ENCODE measurements at regions not wholly inside any gene's neighbourhood (a gene's known extent, or its start where the extent isn't known, plus 50 kb on each side); places are given as distances from the start of the nearest gene placed in this dataset.
A peak's percentile ranks its signal among the peaks of the same experiment; 100 is the strongest.

DNA sequence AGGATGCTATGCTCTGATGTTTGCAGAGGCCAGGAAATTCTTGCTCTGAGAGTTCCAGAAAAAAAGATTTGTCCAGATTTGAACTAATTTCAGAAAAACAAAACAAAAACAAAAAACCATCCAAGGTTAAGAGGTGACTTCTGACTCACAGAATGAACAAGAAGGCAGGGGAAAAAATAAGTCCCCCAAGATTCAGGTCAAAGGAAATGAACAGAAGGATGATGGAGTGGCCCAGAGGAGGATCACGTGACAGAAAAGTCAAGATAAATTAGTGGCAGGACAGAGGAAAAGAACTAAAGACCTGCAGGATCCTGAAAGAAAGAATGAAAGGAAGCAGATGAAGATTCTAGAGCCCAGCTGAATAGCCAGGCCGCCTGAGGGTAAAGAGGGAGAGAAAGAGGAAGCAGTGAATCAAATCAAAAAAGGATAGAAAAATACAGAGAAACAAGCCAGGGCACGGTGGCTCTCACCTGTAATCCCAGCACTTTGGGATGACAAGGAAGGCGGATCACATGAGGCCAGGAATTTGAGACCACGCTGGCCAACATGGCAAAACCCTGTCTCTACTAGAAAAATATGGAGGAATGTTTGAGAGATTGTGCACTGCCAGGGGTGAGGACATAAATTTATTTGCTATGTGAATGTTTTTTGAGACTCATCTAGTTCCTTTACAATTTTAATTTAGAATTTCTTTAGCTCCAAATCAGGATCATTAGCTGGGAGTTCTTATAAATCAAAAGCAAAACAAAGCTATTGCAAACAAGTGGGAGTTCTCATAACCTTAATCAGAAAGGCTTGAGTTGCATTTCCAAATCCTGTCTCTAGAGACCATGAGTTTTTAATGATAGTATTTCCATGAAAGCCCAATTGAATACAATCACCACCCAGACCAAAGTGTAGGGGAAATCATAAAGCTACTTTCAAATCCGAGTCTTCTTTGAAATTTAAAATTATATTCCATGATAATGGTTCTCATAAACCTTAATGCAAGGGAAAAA is 217.1 kb upstream of the PLEKHG7 start:
- peak overlapping the region in 1 of 2 donors; percentile 58 for H3K27ac Mint-ChIP-seq
- WGBS (ENCODE audit: insufficient coverage), result 63% methylated on average over 5 of the region's 6 CpGs
- no peaks in the 10 kb centered on the region for H3K36me3 Mint-ChIP-seq
- H3K27ac ChIP-seq (ENCODE audit: low read length), result peak overlapping the region; percentile 36
- no peaks in the 10 kb centered on the region for H3K27me3 ChIP-seq (ENCODE audit: control insufficient read depth, insufficient read depth, low read length)
- no peaks in the 10 kb centered on the region for H3K4me1 ChIP-seq (ENCODE audit: control insufficient read depth, insufficient read depth, low read length)
- no peak overlapping the region for H3K4me3 Mint-ChIP-seq
- peaks cover 0 to 12% of the 10 kb centered on the region in 2 donors for H3K4me1 Mint-ChIP-seq
- H3K9me3 ChIP-seq (ENCODE audit: control insufficient read depth, insufficient read depth, low read length), result no peaks in the 10 kb centered on the region
- peaks cover 0 to 2% of the 10 kb centered on the region in 2 donors for H3K9me3 Mint-ChIP-seq
- DNase-seq (no peak), ATAC-seq (no peak)
- TF ChIP-seq, protein P1, sequence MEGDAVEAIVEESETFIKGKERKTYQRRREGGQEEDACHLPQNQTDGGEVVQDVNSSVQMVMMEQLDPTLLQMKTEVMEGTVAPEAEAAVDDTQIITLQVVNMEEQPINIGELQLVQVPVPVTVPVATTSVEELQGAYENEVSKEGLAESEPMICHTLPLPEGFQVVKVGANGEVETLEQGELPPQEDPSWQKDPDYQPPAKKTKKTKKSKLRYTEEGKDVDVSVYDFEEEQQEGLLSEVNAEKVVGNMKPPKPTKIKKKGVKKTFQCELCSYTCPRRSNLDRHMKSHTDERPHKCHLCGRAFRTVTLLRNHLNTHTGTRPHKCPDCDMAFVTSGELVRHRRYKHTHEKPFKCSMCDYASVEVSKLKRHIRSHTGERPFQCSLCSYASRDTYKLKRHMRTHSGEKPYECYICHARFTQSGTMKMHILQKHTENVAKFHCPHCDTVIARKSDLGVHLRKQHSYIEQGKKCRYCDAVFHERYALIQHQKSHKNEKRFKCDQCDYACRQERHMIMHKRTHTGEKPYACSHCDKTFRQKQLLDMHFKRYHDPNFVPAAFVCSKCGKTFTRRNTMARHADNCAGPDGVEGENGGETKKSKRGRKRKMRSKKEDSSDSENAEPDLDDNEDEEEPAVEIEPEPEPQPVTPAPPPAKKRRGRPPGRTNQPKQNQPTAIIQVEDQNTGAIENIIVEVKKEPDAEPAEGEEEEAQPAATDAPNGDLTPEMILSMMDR (IDR thresholded peaks at IDR 0.05), result no peak
- intact Hi-C loops (cut with micrococcal nuclease), result no loop called here
- no peaks in the 10 kb centered on the region for H3K36me3 ChIP-seq (ENCODE audit: control insufficient read depth, insufficient read depth, low read length)
- peaks cover 0 to 6% of the 10 kb centered on the region in 2 donors for H3K27me3 Mint-ChIP-seq (ENCODE audit: low read depth in 2 of 2)
- no peak overlapping the region for H3K4me3 ChIP-seq (ENCODE audit: low read length)

DNA sequence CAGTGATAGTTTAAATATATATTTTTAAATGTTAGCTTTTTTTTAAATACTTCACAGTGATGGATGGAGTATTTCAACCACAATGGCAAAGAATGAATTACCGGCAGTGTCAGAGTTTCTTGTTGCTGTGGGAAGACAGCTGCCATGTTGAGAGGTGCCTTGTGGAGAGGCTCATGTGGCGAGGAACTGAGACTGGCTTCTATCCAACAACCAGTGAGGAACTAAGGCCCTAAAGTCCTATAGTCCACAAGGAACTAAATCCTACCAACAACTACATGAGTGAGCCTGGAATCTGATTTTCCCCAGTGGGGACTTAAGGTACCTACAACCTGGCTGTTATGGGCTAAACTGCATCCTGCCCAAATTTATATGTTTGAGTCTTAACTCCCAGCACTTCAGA is 220.2 kb upstream of the PLEKHG7 start:
- H3K36me3 ChIP-seq (ENCODE audit: control insufficient read depth, insufficient read depth, low read length), result no peaks in the 10 kb centered on the region
- H3K27ac Mint-ChIP-seq, result no peak overlapping the region
- 92% methylated on average over 2 of the region's 2 CpGs for WGBS (ENCODE audit: insufficient coverage)
- no peak for DNase-seq
- peaks cover 0 to 6% of the 10 kb centered on the region in 2 donors for H3K27me3 Mint-ChIP-seq (ENCODE audit: low read depth in 2 of 2)
- no peaks in the 10 kb centered on the region for H3K27me3 ChIP-seq (ENCODE audit: control insufficient read depth, insufficient read depth, low read length)
- no peak overlapping the region for H3K27ac ChIP-seq (ENCODE audit: low read length)
- H3K9me3 Mint-ChIP-seq, result peaks cover 0 to 2% of the 10 kb centered on the region in 2 donors
- H3K36me3 Mint-ChIP-seq, result no peaks in the 10 kb centered on the region
- H3K9me3 ChIP-seq (ENCODE audit: control insufficient read depth, insufficient read depth, low read length), result no peaks in the 10 kb centered on the region
- H3K4me1 ChIP-seq (ENCODE audit: control insufficient read depth, insufficient read depth, low read length), result no peaks in the 10 kb centered on the region
- no peak for ATAC-seq
- H3K4me3 Mint-ChIP-seq, result no peak overlapping the region
- peaks cover 0 to 6% of the 10 kb centered on the region in 2 donors for H3K4me1 Mint-ChIP-seq
- no peak overlapping the region for H3K4me3 ChIP-seq (ENCODE audit: low read length)
- TF ChIP-seq, protein P1 (IDR thresholded peaks at IDR 0.05), result no peak
- intact Hi-C loops (cut with micrococcal nuclease), result no loop called here

DNA sequence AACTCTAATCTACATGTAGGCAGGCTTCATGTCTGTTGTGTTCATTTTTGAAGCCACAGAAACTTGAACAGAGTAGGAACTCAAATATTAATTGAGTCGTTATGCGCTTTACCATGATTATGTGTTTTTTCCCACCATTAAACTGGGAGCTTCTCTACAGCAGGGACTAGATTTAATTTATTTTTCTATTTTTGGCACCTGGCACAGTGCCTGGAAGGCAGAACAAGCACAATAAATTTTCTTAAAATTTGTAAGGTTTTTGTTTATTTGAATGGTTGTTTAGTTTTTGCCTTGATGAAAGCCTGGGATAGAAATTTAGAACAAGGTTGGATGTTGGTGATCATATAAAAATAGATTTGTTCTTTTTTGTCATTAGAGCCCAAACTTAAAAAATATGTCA is 221.7 kb upstream of the PLEKHG7 start:
- Histone ChIP-seq H3K9me3 (ENCODE audit: control insufficient read depth, insufficient read depth, low read length) (no peaks in the 10 kb centered on the region), H3K4me1 (ENCODE audit: control insufficient read depth, insufficient read depth, low read length) (no peaks in the 10 kb centered on the region), H3K4me3 (ENCODE audit: low read length) (no peak overlapping the region), H3K36me3 (ENCODE audit: control insufficient read depth, insufficient read depth, low read length) (no peaks in the 10 kb centered on the region), H3K27ac (ENCODE audit: low read length) (no peak overlapping the region), H3K27me3 (ENCODE audit: control insufficient read depth, insufficient read depth, low read length) (no peaks in the 10 kb centered on the region)
- TF ChIP-seq, protein P1 (IDR thresholded peaks at IDR 0.05), result no peak
- intact Hi-C loops (cut with micrococcal nuclease), result no loop called here
- Mint-ChIP-seq H3K27me3 (ENCODE audit: low read depth in 2 of 2) (peaks cover 0 to 6% of the 10 kb centered on the region in 2 donors), H3K4me1 (peaks cover 0 to 6% of the 10 kb centered on the region in 2 donors), H3K36me3 (no peaks in the 10 kb centered on the region), H3K9me3 (peaks cover 0 to 5% of the 10 kb centered on the region in 2 donors), H3K4me3 (no peak overlapping the region), H3K27ac (no peak overlapping the region)
- WGBS (ENCODE audit: insufficient coverage), result 97% methylated on average over 2 of the region's 2 CpGs
- DNase-seq, result no peak
- ATAC-seq, result no peak

Data from natural killer cell (primary cell).